IMR-90 (cell line): ENCODE measurements at regions not wholly inside any gene's neighbourhood (a gene's known extent, or its start where the extent isn't known, plus 50 kb on each side); places are given as distances from the start of the nearest gene placed in this dataset.

Source experiments
- ATAC-seq: fragments of 200-7000 bp; cut with Tn5 transposase; 2 replicates; pipeline ENCODE4 v1.9.1; 2020; ENCODE audit warnings: low read depth, mild to moderate bottlenecking, moderate library complexity
- BruUV-seq: library from RNA; stranded (reverse); fragments of 400-500 nt; replicated peaks from 2 replicates; lab custom pipeline; 2021; lab: Mats Ljungman, UMichigan
- CTCF ChIA-PET: fragments of 300-600 bp; formaldehyde crosslinking; extraction: SDS; loops from one replicate; lab custom pipeline; 2021; ENCODE audit warnings: antibody characterized with exemption; lab: Yijun Ruan, JAX
- POLR2A ChIA-PET: fragments of 300-600 bp; sonication (Branson Sonifier 250); formaldehyde crosslinking; loops from one replicate; lab custom pipeline; 2022; ENCODE audit warnings: antibody characterized with exemption; ENCODE audit not compliant: unreplicated experiment; lab: Charles Lee
- DNase-seq: peaks from one replicate; pipeline ENCODE4 v3.0.0; 2013
- H2AFZ ChIP-seq: replicated peaks from 2 replicates; pipeline ENCODE3; 2013; ENCODE audit warnings: low read length, mild to moderate bottlenecking; ENCODE audit not compliant: poor library complexity
- H2AK5ac ChIP-seq: 2 replicates; pipeline ENCODE4 v1.6.1; 2013; ENCODE audit warnings: low read depth, low read length, inconsistent platforms
- H2AK9ac ChIP-seq: replicated peaks from 2 replicates; pipeline ENCODE3; 2013; ENCODE audit warnings: mild to moderate bottlenecking, low read depth, low read length, moderate library complexity; ENCODE audit not compliant: poor library complexity
- H2BK120ac ChIP-seq: 2 replicates; pipeline ENCODE4 v1.6.1; 2013; ENCODE audit warnings: low read depth, low read length, inconsistent platforms
- H2BK15ac ChIP-seq: 3 replicates; pipeline ENCODE4 v1.6.1; 2013; ENCODE audit warnings: low read depth, low read length, inconsistent platforms
- H2BK20ac ChIP-seq: 2 replicates; pipeline ENCODE4 v1.6.1; 2013; ENCODE audit warnings: low read depth, mild to moderate bottlenecking, inconsistent platforms, low read length, moderate library complexity
- H2BK5ac ChIP-seq: 2 replicates; pipeline ENCODE4 v1.6.1; 2013; ENCODE audit warnings: mild to moderate bottlenecking, low read depth, low read length, inconsistent platforms; ENCODE audit not compliant: poor library complexity, severe bottlenecking
- H3K14ac ChIP-seq: replicated peaks from 2 replicates; pipeline ENCODE4 v1.6.1; 2013; ENCODE audit warnings: low read depth, low read length, inconsistent platforms
- H3K18ac ChIP-seq: 2 replicates; pipeline ENCODE4 v1.6.1; 2013; ENCODE audit warnings: low read depth, low read length, control low read depth
- H3K23ac ChIP-seq: 2 replicates; pipeline ENCODE4 v1.6.1; 2013; ENCODE audit warnings: low read depth, low read length, inconsistent platforms
- H3K27ac ChIP-seq: 2 replicates; pipeline ENCODE4 v1.5.1; 2013; ENCODE audit warnings: mild to moderate bottlenecking, control low read depth, low read length; ENCODE audit not compliant: insufficient read depth
- H3K27me3 ChIP-seq: 2 replicates; pipeline ENCODE4 v1.6.1; 2013; ENCODE audit warnings: low read length; ENCODE audit not compliant: control insufficient read depth, insufficient read depth
- H3K36me3 ChIP-seq: 2 replicates; pipeline ENCODE4 v1.6.1; 2013; ENCODE audit warnings: low read length, mixed read lengths; ENCODE audit not compliant: control insufficient read depth, insufficient read depth
- H3K4ac ChIP-seq: 2 replicates; pipeline ENCODE4 v1.6.1; 2013; ENCODE audit warnings: low read depth, low read length, inconsistent platforms
- H3K4me1 ChIP-seq: 2 replicates; pipeline ENCODE4 v1.6.1; 2013; ENCODE audit warnings: low read length, mixed read lengths; ENCODE audit not compliant: control insufficient read depth, insufficient read depth
- H3K4me2 ChIP-seq: 2 replicates; pipeline ENCODE4 v1.6.1; 2013; ENCODE audit warnings: low read depth, mild to moderate bottlenecking, control low read depth, low read length, moderate library complexity
- H3K4me3 ChIP-seq: 2 replicates; pipeline ENCODE4 v1.5.1; 2013; ENCODE audit warnings: low read depth, mild to moderate bottlenecking, control low read depth, low read length, moderate library complexity; ENCODE audit not compliant: insufficient read depth
- H3K56ac ChIP-seq: 2 replicates; pipeline ENCODE4 v1.6.1; 2013; ENCODE audit warnings: low read length, inconsistent platforms; ENCODE audit not compliant: insufficient read depth; ENCODE audit errors: extremely low read depth
- H3K79me1 ChIP-seq, 2 experiments: 2 replicates each; pipeline ENCODE4 v1.6.1; 2013; ENCODE audit warnings: low read length in 2 of 2, inconsistent platforms in 1 of 2, low read depth in 1 of 2
- H3K9ac ChIP-seq: 2 replicates; pipeline ENCODE4 v1.6.1; 2013; ENCODE audit warnings: low read depth, low read length, control low read depth
- H3K9me1 ChIP-seq: 2 replicates; pipeline ENCODE4 v1.6.1; 2013; ENCODE audit warnings: low read length, inconsistent platforms; ENCODE audit not compliant: insufficient read depth
- H3K9me3 ChIP-seq: 2 replicates; pipeline ENCODE4 v1.6.1; 2013; ENCODE audit warnings: low read length; ENCODE audit not compliant: control insufficient read depth, insufficient read depth
- H4K20me1 ChIP-seq: 2 replicates; pipeline ENCODE4 v1.6.1; 2013; ENCODE audit warnings: low read length, inconsistent platforms; ENCODE audit not compliant: insufficient read depth
- H4K5ac ChIP-seq: 2 replicates; pipeline ENCODE4 v1.6.1; 2013; ENCODE audit warnings: mild to moderate bottlenecking, low read depth, low read length, control low read depth
- H4K8ac ChIP-seq, 2 experiments: 2 replicates each; pipeline ENCODE4 v1.6.1; 2013; ENCODE audit warnings: low read depth in 2 of 2, low read length in 2 of 2, control low read depth in 1 of 2, inconsistent platforms in 1 of 2
- H4K91ac ChIP-seq: 2 replicates; pipeline ENCODE4 v1.6.1; 2013; ENCODE audit warnings: low read depth, low read length, inconsistent platforms; ENCODE audit not compliant: insufficient read depth
- CHD1 ChIP-seq: IDR thresholded peaks from 2 replicates; pipeline ENCODE4 v1.6.1; 2012; ENCODE audit warnings: low read depth, low read length, improper control_type of control experiment
- POLR2A ChIP-seq: IDR thresholded peaks from 2 replicates; pipeline ENCODE4 v1.6.1; 2012; ENCODE audit warnings: mild to moderate bottlenecking, low read depth, low read length
- dilution Hi-C: fragments of 300-500 bp; cut with HindIII; formaldehyde crosslinking; loops from one replicate; pipeline ENCODE4 v1.14.3; 2018; ENCODE audit warnings: low sequenced_read_pairs; ENCODE audit not compliant: unreplicated experiment
- in situ Hi-C: fragments of 300-500 bp; cut with MboI; formaldehyde crosslinking; loops from 3 replicates; pipeline ENCODE4 v1.14.3; 2019; ENCODE audit warnings: low sequenced_read_pairs, inconsistent platforms, mixed read lengths
- intact Hi-C: fragments of 100-400 bp; cut with micrococcal nuclease; formaldehyde crosslinking; loops from 2 replicates; pipeline ENCODE4 v1.10.0; 2022

GRCh38 chr4:160724063-160724462 lies 1439.7 kb downstream of the FSTL5 start:
- H3K4ac ChIP-seq: no peak overlapping the region
- H3K14ac ChIP-seq: no peak overlapping the region
- no peak overlapping the region for H4K91ac ChIP-seq
- H3K27ac ChIP-seq: no peak overlapping the region
- TF ChIP-seq POLR2A: no peak
- no peak for TF ChIP-seq CHD1
- no peak overlapping the region for H3K4me3 ChIP-seq
- no peaks in the 10 kb centered on the region for H4K20me1 ChIP-seq
- no peak overlapping the region for H2AK9ac ChIP-seq
- H4K8ac ChIP-seq: no peak overlapping the region
- POLR2A ChIA-PET: no interaction called here
- no peaks in the 10 kb centered on the region for H3K27me3 ChIP-seq
- DNase-seq: no peak
- H3K4me2 ChIP-seq: no peak overlapping the region
- no peak overlapping the region for H2BK5ac ChIP-seq
- H3K36me3 ChIP-seq: no peaks in the 10 kb centered on the region
- intact Hi-C loops: no loop called here
- no peak overlapping the region for H3K9ac ChIP-seq
- no peaks in the 10 kb centered on the region for H3K79me1 ChIP-seq
- no peaks in the 10 kb centered on the region for H3K4me1 ChIP-seq
- H2BK15ac ChIP-seq: no peak overlapping the region
- H3K23ac ChIP-seq: no peak overlapping the region
- H3K56ac ChIP-seq: no peak overlapping the region
- no peak overlapping the region for H2AK5ac ChIP-seq
- in situ Hi-C loops: no loop called here
- no peak overlapping the region for H3K18ac ChIP-seq
- CTCF ChIA-PET: no interaction called here
- H3K9me1 ChIP-seq: no peaks in the 10 kb centered on the region
- no peak overlapping the region for H2AFZ ChIP-seq
- no peak overlapping the region for H2BK120ac ChIP-seq
- dilution Hi-C loops: no loop called here
- H4K5ac ChIP-seq: no peak overlapping the region
- no peak overlapping the region for H2BK20ac ChIP-seq
- no peak for ATAC-seq
- 0 out of 2 replicates have a peak, but pooled peaks cover 2% of the 10 kb centered on the region for H3K9me3 ChIP-seq
- no TSS peak for BruUV-seq
